ENCODE measurements at regions not wholly inside any gene's neighbourhood (a gene's known extent, or its start where the extent isn't known, plus 50 kb on each side); places are given as distances from the start of the nearest gene placed in this dataset.
"Not testable (repeated sequence)": the region's sequence is repeated elsewhere in the genome, so short reads cannot be mapped to it uniquely, and the experiment has no call there.

- no peak for DNase-seq
These were observed 441.3 kb upstream of the MKI67 start for GRCh38 chr10:128567551-128567950.

GRCh38 chr10:128568041-128568440 is 441.8 kb upstream of the MKI67 start:
- no peak for DNase-seq

GRCh38 chr10:128568491-128568890 is 442.3 kb upstream of the MKI67 start:
- DNase-seq, result no peak

- DNase-seq, result no peak
These were observed 443.0 kb upstream of the MKI67 start for GRCh38 chr10:128568990-128569945.

GRCh38 chr10:128570319-128570995 is 444.2 kb upstream of the MKI67 start:
- DNase-seq, result no peak

GRCh38 chr10:128571071-128571470 is 444.8 kb upstream of the MKI67 start:
- no peak for DNase-seq

- no peak for DNase-seq
These were observed 445.5 kb upstream of the MKI67 start for GRCh38 chr10:128571745-128572144.

GRCh38 chr10:128572696-128573095 is 446.5 kb upstream of the MKI67 start:
- no peak for DNase-seq

GRCh38 chr10:128573281-128573845 is 447.1 kb upstream of the MKI67 start:
- DNase-seq, result no peak

- no peak for DNase-seq
These were observed 447.8 kb upstream of the MKI67 start for GRCh38 chr10:128573986-128574385.

- DNase-seq, result no peak
These were observed 448.5 kb upstream of the MKI67 start for GRCh38 chr10:128574581-128575210.

GRCh38 chr10:128575761-128576160 is 449.5 kb upstream of the MKI67 start:
- DNase-seq, result no peak

- DNase-seq, result no peak
These were observed 450.1 kb upstream of the MKI67 start for GRCh38 chr10:128576336-128576735.

GRCh38 chr10:128576943-128577670 is 450.9 kb upstream of the MKI67 start:
- DNase-seq, result no peak

GRCh38 chr10:128577958-128578750 is 451.9 kb upstream of the MKI67 start:
- no peak for DNase-seq

GRCh38 chr10:128578766-128579165 is 452.5 kb upstream of the MKI67 start:
- no peak for DNase-seq

GRCh38 chr10:128579280-128579865 is 453.1 kb upstream of the MKI67 start:
- no peak for DNase-seq

- no peak for DNase-seq
These were observed 453.7 kb upstream of the MKI67 start for GRCh38 chr10:128579901-128580300.

- not testable (repeated sequence) for DNase-seq
These were observed 456.9 kb upstream of the MKI67 start for GRCh38 chr10:128583125-128583524.

GRCh38 chr10:128586599-128586998 is 460.4 kb upstream of the MKI67 start:
- not testable (repeated sequence) for DNase-seq

GRCh38 chr10:128587689-128588088 is 461.5 kb upstream of the MKI67 start:
- DNase-seq, result no peak

All from activated CD4-positive, alpha-beta T cell treated with anti-CD3 and anti-CD28 coated beads, Interleukin-2, amount 50 U/mL, for 48 hours (primary cell).